ENCODE measurements at regions not wholly inside any gene's neighbourhood (a gene's known extent, or its start where the extent isn't known, plus 50 kb on each side); places are given as distances from the start of the nearest gene placed in this dataset.

DNA sequence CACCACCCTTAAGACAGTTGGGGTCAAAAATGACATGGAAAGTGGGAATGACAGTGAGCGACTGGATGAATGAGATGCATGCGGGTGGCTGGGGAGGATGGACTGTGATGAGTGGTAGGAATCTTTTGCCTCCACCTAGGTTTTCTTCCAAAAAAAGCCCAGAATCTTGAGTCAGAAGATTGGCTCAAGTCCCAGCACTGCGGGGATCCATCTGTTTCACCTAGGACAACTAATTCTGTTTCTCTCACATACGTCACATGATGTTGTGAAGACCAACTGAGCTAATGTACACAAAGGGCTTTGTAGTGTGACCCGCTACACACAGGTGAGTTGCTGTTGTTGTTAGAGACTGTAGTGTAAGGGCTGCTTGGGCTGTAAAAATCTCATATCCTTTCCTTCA, 58.5 kb upstream of the SLC35B4 start:
- Mint-ChIP-seq H3K36me3 (no peaks in the 10 kb centered on the region), H3K27me3 (ENCODE audit: low read depth) (no peaks in the 10 kb centered on the region; the same call in 1 of the 2 replicates), H3K27ac (no peak overlapping the region), H3K9me3 (peaks cover 17% of the 10 kb centered on the region), H3K4me3 (no peak overlapping the region), H3K4me1 (no peaks in the 10 kb centered on the region)
- no peak for DNase-seq (ENCODE audit: low spot score)
- ChIA-PET POLR2A (no interaction called here), CTCF (interaction anchor here (2.0 kb wide), 1 partner anchor 18 kb away, joined by 9 read pairs; no protein-coding TSS in a partner anchor)
- TF ChIP-seq JAZF1 (CRISPR knock-in tag; IDR thresholded peaks at IDR 0.05) (no peak), SOX15 (CRISPR knock-in tag; IDR thresholded peaks at IDR 0.05) (no peak), ZNF416 (CRISPR knock-in tag; IDR thresholded peaks at IDR 0.05) (no peak), ZNF423 (CRISPR knock-in tag; IDR thresholded peaks at IDR 0.05) (no peak), ZNF232 (CRISPR knock-in tag; IDR thresholded peaks at IDR 0.05) (no peak), MYBL2 (CRISPR knock-in tag; IDR thresholded peaks at IDR 0.05) (no peak), NFATC4 (CRISPR knock-in tag; IDR thresholded peaks at IDR 0.05) (no peak), RORB (CRISPR knock-in tag; IDR thresholded peaks at IDR 0.05) (no peak), GTF2I (CRISPR knock-in tag; conservative IDR thresholded peaks at IDR 0.05) (no peak), KAT7 (CRISPR knock-in tag; IDR thresholded peaks at IDR 0.05; ENCODE audit: borderline replicate concordance) (no peak), RELA (CRISPR knock-in tag; IDR thresholded peaks at IDR 0.05; ENCODE audit: borderline replicate concordance) (no peak)
- TF ChIP-seq, protein P1, sequence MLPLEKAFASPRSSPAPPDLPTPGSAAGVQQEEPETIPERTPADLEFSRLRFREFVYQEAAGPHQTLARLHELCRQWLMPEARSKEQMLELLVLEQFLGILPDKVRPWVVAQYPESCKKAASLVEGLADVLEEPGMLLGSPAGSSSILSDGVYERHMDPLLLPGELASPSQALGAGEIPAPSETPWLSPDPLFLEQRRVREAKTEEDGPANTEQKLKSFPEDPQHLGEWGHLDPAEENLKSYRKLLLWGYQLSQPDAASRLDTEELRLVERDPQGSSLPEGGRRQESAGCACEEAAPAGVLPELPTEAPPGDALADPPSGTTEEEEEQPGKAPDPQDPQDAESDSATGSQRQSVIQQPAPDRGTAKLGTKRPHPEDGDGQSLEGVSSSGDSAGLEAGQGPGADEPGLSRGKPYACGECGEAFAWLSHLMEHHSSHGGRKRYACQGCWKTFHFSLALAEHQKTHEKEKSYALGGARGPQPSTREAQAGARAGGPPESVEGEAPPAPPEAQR (CRISPR knock-in tag; IDR thresholded peaks at IDR 0.05), result no peak
- TF ChIP-seq, protein P2, sequence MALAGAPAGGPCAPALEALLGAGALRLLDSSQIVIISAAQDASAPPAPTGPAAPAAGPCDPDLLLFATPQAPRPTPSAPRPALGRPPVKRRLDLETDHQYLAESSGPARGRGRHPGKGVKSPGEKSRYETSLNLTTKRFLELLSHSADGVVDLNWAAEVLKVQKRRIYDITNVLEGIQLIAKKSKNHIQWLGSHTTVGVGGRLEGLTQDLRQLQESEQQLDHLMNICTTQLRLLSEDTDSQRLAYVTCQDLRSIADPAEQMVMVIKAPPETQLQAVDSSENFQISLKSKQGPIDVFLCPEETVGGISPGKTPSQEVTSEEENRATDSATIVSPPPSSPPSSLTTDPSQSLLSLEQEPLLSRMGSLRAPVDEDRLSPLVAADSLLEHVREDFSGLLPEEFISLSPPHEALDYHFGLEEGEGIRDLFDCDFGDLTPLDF (CRISPR knock-in tag; IDR thresholded peaks at IDR 0.05), result no peak
- TF ChIP-seq, protein P3, sequence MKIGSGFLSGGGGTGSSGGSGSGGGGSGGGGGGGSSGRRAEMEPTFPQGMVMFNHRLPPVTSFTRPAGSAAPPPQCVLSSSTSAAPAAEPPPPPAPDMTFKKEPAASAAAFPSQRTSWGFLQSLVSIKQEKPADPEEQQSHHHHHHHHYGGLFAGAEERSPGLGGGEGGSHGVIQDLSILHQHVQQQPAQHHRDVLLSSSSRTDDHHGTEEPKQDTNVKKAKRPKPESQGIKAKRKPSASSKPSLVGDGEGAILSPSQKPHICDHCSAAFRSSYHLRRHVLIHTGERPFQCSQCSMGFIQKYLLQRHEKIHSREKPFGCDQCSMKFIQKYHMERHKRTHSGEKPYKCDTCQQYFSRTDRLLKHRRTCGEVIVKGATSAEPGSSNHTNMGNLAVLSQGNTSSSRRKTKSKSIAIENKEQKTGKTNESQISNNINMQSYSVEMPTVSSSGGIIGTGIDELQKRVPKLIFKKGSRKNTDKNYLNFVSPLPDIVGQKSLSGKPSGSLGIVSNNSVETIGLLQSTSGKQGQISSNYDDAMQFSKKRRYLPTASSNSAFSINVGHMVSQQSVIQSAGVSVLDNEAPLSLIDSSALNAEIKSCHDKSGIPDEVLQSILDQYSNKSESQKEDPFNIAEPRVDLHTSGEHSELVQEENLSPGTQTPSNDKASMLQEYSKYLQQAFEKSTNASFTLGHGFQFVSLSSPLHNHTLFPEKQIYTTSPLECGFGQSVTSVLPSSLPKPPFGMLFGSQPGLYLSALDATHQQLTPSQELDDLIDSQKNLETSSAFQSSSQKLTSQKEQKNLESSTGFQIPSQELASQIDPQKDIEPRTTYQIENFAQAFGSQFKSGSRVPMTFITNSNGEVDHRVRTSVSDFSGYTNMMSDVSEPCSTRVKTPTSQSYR (CRISPR knock-in tag; IDR thresholded peaks at IDR 0.05), result no peak
- TF ChIP-seq, protein P4, sequence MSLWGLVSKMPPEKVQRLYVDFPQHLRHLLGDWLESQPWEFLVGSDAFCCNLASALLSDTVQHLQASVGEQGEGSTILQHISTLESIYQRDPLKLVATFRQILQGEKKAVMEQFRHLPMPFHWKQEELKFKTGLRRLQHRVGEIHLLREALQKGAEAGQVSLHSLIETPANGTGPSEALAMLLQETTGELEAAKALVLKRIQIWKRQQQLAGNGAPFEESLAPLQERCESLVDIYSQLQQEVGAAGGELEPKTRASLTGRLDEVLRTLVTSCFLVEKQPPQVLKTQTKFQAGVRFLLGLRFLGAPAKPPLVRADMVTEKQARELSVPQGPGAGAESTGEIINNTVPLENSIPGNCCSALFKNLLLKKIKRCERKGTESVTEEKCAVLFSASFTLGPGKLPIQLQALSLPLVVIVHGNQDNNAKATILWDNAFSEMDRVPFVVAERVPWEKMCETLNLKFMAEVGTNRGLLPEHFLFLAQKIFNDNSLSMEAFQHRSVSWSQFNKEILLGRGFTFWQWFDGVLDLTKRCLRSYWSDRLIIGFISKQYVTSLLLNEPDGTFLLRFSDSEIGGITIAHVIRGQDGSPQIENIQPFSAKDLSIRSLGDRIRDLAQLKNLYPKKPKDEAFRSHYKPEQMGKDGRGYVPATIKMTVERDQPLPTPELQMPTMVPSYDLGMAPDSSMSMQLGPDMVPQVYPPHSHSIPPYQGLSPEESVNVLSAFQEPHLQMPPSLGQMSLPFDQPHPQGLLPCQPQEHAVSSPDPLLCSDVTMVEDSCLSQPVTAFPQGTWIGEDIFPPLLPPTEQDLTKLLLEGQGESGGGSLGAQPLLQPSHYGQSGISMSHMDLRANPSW (CRISPR knock-in tag; conservative IDR thresholded peaks at IDR 0.05; ENCODE audit: low read depth), result no peak
- TF ChIP-seq, protein P5, sequence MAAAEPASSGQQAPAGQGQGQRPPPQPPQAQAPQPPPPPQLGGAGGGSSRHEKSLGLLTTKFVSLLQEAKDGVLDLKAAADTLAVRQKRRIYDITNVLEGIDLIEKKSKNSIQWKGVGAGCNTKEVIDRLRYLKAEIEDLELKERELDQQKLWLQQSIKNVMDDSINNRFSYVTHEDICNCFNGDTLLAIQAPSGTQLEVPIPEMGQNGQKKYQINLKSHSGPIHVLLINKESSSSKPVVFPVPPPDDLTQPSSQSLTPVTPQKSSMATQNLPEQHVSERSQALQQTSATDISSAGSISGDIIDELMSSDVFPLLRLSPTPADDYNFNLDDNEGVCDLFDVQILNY (CRISPR knock-in tag; IDR thresholded peaks at IDR 0.05), result no peak
- ATAC-seq, result no peak

DNA sequence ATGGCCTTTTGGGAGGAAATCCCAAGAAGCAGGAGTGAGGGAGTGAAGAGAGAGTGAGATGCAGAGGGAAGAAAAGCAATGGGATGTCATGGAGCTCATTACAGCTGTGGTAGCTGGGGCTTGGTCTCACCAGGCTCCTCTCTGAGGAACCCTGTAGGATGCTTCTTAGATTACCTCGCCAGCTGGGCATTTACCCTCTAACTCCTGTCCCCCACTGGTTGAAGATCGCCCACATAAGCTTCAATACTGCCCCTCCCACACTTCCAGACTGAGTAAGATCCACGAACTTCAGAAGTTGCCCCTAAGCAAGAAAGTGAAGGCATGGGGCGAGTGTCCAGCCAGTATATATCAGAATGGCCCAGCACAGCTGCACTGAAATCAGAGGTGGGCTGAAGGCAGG, 58.1 kb upstream of the SLC35B4 start:
- Mint-ChIP-seq H3K27ac (no peak overlapping the region), H3K36me3 (no peaks in the 10 kb centered on the region), H3K4me1 (no peaks in the 10 kb centered on the region), H3K27me3 (ENCODE audit: low read depth) (no peaks in the 10 kb centered on the region; the same call in 1 of the 2 replicates), H3K4me3 (no peak overlapping the region), H3K9me3 (peaks cover 19% of the 10 kb centered on the region)
- DNase-seq (ENCODE audit: low spot score) (no peak), ATAC-seq (no peak)
- ChIA-PET POLR2A (no interaction called here), CTCF (interaction anchor here (2.0 kb wide), 1 partner anchor 17 kb away, joined by 9 read pairs; no protein-coding TSS in a partner anchor)
- TF ChIP-seq FOXJ3 (CRISPR knock-in tag; IDR thresholded peaks at IDR 0.05; ENCODE audit: borderline replicate concordance) (no peak), RORB (CRISPR knock-in tag; IDR thresholded peaks at IDR 0.05) (no peak), TP53 (CRISPR knock-in tag; IDR thresholded peaks at IDR 0.05) (no peak)
- TF ChIP-seq, protein P6, sequence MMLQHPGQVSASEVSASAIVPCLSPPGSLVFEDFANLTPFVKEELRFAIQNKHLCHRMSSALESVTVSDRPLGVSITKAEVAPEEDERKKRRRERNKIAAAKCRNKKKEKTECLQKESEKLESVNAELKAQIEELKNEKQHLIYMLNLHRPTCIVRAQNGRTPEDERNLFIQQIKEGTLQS (CRISPR knock-in tag; conservative IDR thresholded peaks at IDR 0.05), result no peak
- TF ChIP-seq, protein P7, sequence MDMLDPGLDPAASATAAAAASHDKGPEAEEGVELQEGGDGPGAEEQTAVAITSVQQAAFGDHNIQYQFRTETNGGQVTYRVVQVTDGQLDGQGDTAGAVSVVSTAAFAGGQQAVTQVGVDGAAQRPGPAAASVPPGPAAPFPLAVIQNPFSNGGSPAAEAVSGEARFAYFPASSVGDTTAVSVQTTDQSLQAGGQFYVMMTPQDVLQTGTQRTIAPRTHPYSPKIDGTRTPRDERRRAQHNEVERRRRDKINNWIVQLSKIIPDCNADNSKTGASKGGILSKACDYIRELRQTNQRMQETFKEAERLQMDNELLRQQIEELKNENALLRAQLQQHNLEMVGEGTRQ (CRISPR knock-in tag; IDR thresholded peaks at IDR 0.05), result no peak
- TF ChIP-seq, protein P8, sequence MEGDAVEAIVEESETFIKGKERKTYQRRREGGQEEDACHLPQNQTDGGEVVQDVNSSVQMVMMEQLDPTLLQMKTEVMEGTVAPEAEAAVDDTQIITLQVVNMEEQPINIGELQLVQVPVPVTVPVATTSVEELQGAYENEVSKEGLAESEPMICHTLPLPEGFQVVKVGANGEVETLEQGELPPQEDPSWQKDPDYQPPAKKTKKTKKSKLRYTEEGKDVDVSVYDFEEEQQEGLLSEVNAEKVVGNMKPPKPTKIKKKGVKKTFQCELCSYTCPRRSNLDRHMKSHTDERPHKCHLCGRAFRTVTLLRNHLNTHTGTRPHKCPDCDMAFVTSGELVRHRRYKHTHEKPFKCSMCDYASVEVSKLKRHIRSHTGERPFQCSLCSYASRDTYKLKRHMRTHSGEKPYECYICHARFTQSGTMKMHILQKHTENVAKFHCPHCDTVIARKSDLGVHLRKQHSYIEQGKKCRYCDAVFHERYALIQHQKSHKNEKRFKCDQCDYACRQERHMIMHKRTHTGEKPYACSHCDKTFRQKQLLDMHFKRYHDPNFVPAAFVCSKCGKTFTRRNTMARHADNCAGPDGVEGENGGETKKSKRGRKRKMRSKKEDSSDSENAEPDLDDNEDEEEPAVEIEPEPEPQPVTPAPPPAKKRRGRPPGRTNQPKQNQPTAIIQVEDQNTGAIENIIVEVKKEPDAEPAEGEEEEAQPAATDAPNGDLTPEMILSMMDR (IDR thresholded peaks at IDR 0.05), result no peak

All from WTC11 (cell line).